Breast epithelium (tissue), 4 donors: ENCODE measurements at regions not wholly inside any gene's neighbourhood (a gene's known extent, or its start where the extent isn't known, plus 50 kb on each side); places are given as distances from the start of the nearest gene placed in this dataset.

Experiments used
- DNase-seq, 2 donors: peaks; one replicate each; pipeline ENCODE4 v3.0.0-alpha.2; 2019; ENCODE audit warnings: low spot score in 2 of 2
- H3K27ac ChIP-seq, 2 donors: fragments of 200-600 bp; sonication (generic) in 1 of 2; one replicate each; pipeline ENCODE4 v1.5.1; 2016 to 2019; ENCODE audit warnings: mild to moderate bottlenecking in 1 of 2
- H3K27me3 ChIP-seq, 2 donors: fragments of 200-600 bp; sonication (generic) in 1 of 2; one replicate each; pipeline versions ENCODE4 v1.5.1 to v1.6.0; 2017 to 2019; ENCODE audit warnings: control low read depth in 1 of 2, mild to moderate bottlenecking in 1 of 2
- H3K36me3 ChIP-seq: fragments of 200-600 bp; one replicate; pipeline ENCODE4 v1.5.1; 2019
- H3K4me1 ChIP-seq, 2 donors: fragments of 200-600 bp; sonication (generic); one replicate each; pipeline ENCODE4 v1.5.1; 2016 to 2019; ENCODE audit warnings: control low read depth in 1 of 2
- H3K4me3 ChIP-seq, 3 donors: fragments of 200-600 bp; sonication (generic); 1 replicate in 2 of 3; 2 replicates in 1 of 3; pipeline ENCODE4 v1.5.1; 2016 to 2019; ENCODE audit warnings: mild to moderate bottlenecking in 3 of 3, moderate library complexity in 2 of 3
- H3K9me3 ChIP-seq, 2 donors: fragments of 200-600 bp; sonication (generic) in 1 of 2; one replicate each; pipeline ENCODE4 v1.5.1; 2016 to 2019; ENCODE audit warnings: control low read depth in 1 of 2
- CTCF ChIP-seq, 3 donors: fragments of 450-650 bp; IDR thresholded peaks; one replicate each; pipeline ENCODE4 v1.5.1; 2016 to 2017; ENCODE audit warnings: antibody characterized with exemption in 3 of 3, mild to moderate bottlenecking in 3 of 3, moderate library complexity in 3 of 3
- POLR2A ChIP-seq: fragments of 450-650 bp; IDR thresholded peaks from one replicate; pipeline ENCODE4 v1.6.1; 2016; ENCODE audit warnings: antibody characterized with exemption, mild to moderate bottlenecking, moderate library complexity
- POLR2AphosphoS5 ChIP-seq, 3 donors: sonication (generic); formaldehyde crosslinking; IDR thresholded peaks; one replicate each; pipeline ENCODE4 v1.6.1; 2017; ENCODE audit warnings: antibody characterized with exemption in 3 of 3
- intact Hi-C: fragments of 100-400 bp; cut with DNase I; formaldehyde crosslinking; loops from one replicate; pipeline ENCODE4 v1.15.1; 2023; ENCODE audit warnings: low total_unique reads

DNA sequence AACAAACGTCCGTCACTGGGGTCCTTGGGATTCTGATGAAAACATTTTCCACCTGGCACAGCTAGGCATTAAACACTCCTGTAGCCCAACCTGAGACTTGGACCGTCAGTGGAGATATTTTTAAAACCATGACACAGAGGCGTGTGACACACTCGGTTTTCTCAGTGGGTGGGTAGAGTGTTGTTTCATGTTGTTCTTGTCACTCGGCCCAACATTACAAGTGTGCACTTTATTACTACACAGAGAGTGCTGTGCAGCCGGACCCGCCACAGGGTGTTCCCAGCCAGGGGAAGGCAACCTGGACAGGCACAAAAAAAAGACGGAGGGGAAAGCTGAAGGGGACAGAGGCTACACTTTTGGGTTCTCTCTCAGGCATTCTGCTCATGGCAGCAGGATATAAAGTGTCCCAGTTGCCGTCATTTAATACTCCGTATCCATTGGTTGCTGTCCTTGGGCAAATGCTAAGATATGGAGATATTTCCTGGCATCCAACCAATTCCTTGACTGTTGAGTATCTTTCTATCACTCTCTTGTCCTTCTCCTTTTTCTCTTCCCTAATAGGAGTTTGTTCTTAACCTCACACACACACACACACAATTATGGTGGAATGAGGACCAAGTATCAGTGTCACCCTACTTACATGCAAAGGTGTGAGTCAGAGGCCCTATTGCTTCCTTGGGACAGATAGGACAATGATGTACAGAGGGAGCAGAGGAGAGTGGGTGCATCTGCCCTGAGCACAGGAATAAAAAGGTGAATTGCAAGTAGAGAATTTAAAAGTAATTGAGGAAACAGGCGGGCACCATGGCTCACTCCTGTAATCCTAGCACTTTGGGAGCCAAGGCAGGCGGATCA lies 154.1 kb upstream of the SOX9 start:
- H3K27ac ChIP-seq = no peak overlapping the region
- H3K4me1 ChIP-seq = no peaks in the 10 kb centered on the region
- no peak overlapping the region for H3K4me3 ChIP-seq
- intact Hi-C loops = no loop called here
- DNase-seq = no peak
- no peaks in the 10 kb centered on the region for H3K36me3 ChIP-seq
- no peaks in the 10 kb centered on the region for H3K27me3 ChIP-seq
- no peak for TF ChIP-seq POLR2A
- no peak for TF ChIP-seq CTCF (IDR thresholded peaks at IDR 0.05)
- TF ChIP-seq POLR2AphosphoS5 (IDR thresholded peaks at IDR 0.05) = no peak
- H3K9me3 ChIP-seq = no peaks in the 10 kb centered on the region

GRCh38 chr17:71969500-71969899 lies 151.3 kb upstream of the SOX9 start:
- no peaks in the 10 kb centered on the region for H3K27me3 ChIP-seq
- no peak for DNase-seq
- TF ChIP-seq CTCF (IDR thresholded peaks at IDR 0.05) = no peak
- no peak for TF ChIP-seq POLR2A
- no peak for TF ChIP-seq POLR2AphosphoS5 (IDR thresholded peaks at IDR 0.05)
- H3K9me3 ChIP-seq = no peaks in the 10 kb centered on the region
- no peaks in the 10 kb centered on the region for H3K4me1 ChIP-seq
- H3K4me3 ChIP-seq = no peak overlapping the region
- H3K36me3 ChIP-seq = no peaks in the 10 kb centered on the region
- H3K27ac ChIP-seq = no peak overlapping the region
- intact Hi-C loops = no loop called here

DNA sequence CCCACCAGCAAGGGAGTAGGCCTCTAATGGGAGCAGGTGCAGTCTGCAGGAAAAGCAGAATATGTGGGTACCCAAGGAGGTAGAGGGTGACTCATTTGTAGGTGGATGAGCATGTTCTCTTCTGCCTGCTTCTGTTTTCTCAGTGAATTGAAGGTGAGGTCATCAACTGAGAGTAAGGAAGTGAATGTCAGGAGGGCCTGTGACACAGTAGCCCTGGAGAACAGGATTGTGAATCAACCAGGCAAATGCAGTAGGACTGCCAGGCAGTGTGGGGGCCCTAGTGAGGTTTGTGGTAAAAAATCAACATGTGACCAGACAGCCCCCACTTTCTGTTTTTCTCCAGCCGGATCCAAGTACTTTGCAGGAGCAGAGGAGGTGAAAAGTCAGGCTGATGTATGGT lies 150.5 kb upstream of the SOX9 start:
- Histone ChIP-seq H3K9me3 (no peaks in the 10 kb centered on the region), H3K27me3 (no peaks in the 10 kb centered on the region), H3K4me3 (no peak overlapping the region), H3K27ac (no peak overlapping the region), H3K4me1 (peaks cover 0 to 5% of the 10 kb centered on the region in 2 donors), H3K36me3 (no peaks in the 10 kb centered on the region)
- TF ChIP-seq POLR2AphosphoS5 (IDR thresholded peaks at IDR 0.05) = no peak
- TF ChIP-seq POLR2A = no peak
- no peak for TF ChIP-seq CTCF (IDR thresholded peaks at IDR 0.05)
- no peak for DNase-seq
- intact Hi-C loops = no loop called here

DNA sequence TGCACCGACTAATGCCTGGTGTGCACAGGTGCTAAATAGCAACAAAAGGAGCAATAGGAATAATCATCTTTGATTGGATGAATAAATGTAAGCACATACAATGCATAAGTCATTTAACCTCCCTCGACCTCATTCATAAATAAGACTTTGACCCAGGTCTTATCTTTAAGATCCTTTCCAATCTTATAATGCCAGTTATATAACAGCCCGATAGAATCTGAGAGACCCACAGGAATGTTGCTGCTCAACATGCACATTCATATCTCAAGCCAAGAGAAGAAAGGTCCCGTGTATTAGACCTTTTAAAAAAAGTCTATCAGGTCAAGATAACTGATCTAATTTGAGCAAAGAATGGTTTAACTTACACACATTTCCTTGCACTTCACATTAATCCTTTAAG lies 146.8 kb upstream of the SOX9 start:
- intact Hi-C loops = no loop called here
- TF ChIP-seq POLR2AphosphoS5 (IDR thresholded peaks at IDR 0.05) (no peak), CTCF (IDR thresholded peaks at IDR 0.05) (no peak), POLR2A (no peak)
- no peak overlapping the region for H3K4me3 ChIP-seq
- no peak overlapping the region for H3K27ac ChIP-seq
- H3K9me3 ChIP-seq = no peaks in the 10 kb centered on the region
- H3K27me3 ChIP-seq = no peaks in the 10 kb centered on the region
- H3K36me3 ChIP-seq = no peaks in the 10 kb centered on the region
- DNase-seq = no peak
- peaks cover 0 to 5% of the 10 kb centered on the region in 2 donors for H3K4me1 ChIP-seq

- H3K27ac ChIP-seq = peak overlapping the region; percentile 86 to 88
- H3K4me1 ChIP-seq = peaks cover 0 to 5% of the 10 kb centered on the region in 2 donors
- H3K27me3 ChIP-seq = no peaks in the 10 kb centered on the region
- intact Hi-C loops = no loop called here
- peak overlapping the region; percentile 36 to 67 (median 54) for H3K4me3 ChIP-seq
- peak in 1 of 2 donors; percentile 33 for DNase-seq
- H3K9me3 ChIP-seq = no peaks in the 10 kb centered on the region
- H3K36me3 ChIP-seq = no peaks in the 10 kb centered on the region
- no peak for TF ChIP-seq POLR2A
- no peak for TF ChIP-seq CTCF (IDR thresholded peaks at IDR 0.05)
- peak in 1 of 3 donors; percentile 10 for TF ChIP-seq POLR2AphosphoS5 (IDR thresholded peaks at IDR 0.05)
Measured at GRCh38 chr17:71975331-71975801, 145.5 kb upstream of the SOX9 start.
